HUES64 (cell line): ENCODE measurements at regions not wholly inside any gene's neighbourhood (a gene's known extent, or its start where the extent isn't known, plus 50 kb on each side); places are given as distances from the start of the nearest gene placed in this dataset.

Experiments used
- H3K27ac ChIP-seq: 2 replicates; pipeline ENCODE4 v1.7.0; 2013; ENCODE audit warnings: low read depth, low read length, inconsistent platforms
- H3K27me3 ChIP-seq: 2 replicates; pipeline ENCODE4 v1.6.1; 2013; ENCODE audit warnings: mild to moderate bottlenecking, low read length; ENCODE audit not compliant: insufficient read depth
- H3K36me3 ChIP-seq: 2 replicates; pipeline ENCODE4 v1.6.1; 2013; ENCODE audit warnings: mild to moderate bottlenecking, low read length; ENCODE audit not compliant: insufficient read depth
- H3K4me1 ChIP-seq: 2 replicates; pipeline ENCODE4 v1.6.1; 2013; ENCODE audit warnings: mild to moderate bottlenecking, low read length, moderate library complexity; ENCODE audit not compliant: insufficient read depth
- H3K4me3 ChIP-seq: 2 replicates; pipeline ENCODE4 v1.5.1; 2013; ENCODE audit warnings: mild to moderate bottlenecking, low read length, moderate library complexity
- H3K9ac ChIP-seq: 2 replicates; pipeline ENCODE4 v1.6.1; 2013; ENCODE audit warnings: mild to moderate bottlenecking, low read depth, low read length
- H3K9me3 ChIP-seq: 2 replicates; pipeline ENCODE4 v1.6.1; 2013; ENCODE audit warnings: low read depth, low read length; ENCODE audit not compliant: insufficient read depth
- WGBS: fragments of 150-250, 120-280 bp; methylation state at CpG from one replicate; pipeline ENCODE4 v1.1.7; 2013; ENCODE audit warnings: missing lambda C conversion rate; 5-methylcytosine and 5-hydroxymethylcytosine counted together

GRCh38 chr16:51416926-51417325 lies 265.9 kb upstream of the SALL1 start:
- no peaks in the 10 kb centered on the region for H3K9me3 ChIP-seq
- 92% methylated on average over 6 of the region's 6 CpGs for WGBS
- H3K27me3 ChIP-seq, result peaks cover 3% of the 10 kb centered on the region; the same call in 1 of the 2 replicates
- no peak overlapping the region for H3K27ac ChIP-seq
- H3K9ac ChIP-seq, result no peak overlapping the region
- H3K36me3 ChIP-seq, result no peaks in the 10 kb centered on the region
- no peaks in the 10 kb centered on the region; the same call in 1 of the 2 replicates for H3K4me1 ChIP-seq
- no peak overlapping the region for H3K4me3 ChIP-seq

DNA sequence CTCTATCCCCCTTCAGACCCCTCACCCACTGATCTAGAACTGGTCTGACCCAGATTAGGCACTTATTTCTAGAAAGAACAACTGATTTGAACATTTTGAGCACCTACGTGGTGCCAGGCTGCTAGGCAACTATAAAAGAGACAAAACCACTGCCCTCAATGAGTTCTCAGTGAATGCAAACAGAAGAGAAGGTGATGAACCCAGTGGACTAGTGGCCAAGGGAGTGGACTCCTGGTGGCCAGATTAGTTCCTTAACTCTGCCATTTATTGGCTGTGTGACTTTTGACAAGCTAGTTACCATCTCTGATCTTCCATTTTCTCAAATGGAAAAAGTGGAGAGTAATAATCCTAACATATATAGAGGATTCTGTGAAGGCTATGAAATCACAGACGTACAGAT lies 259.1 kb upstream of the SALL1 start:
- WGBS, result 89% methylated on average over 2 of the region's 2 CpGs
- H3K9me3 ChIP-seq, result no peaks in the 10 kb centered on the region

GRCh38 chr16:51409001-51409675 lies 258.1 kb upstream of the SALL1 start:
- Histone ChIP-seq H3K27ac (no peak overlapping the region), H3K36me3 (no peaks in the 10 kb centered on the region), H3K27me3 (no peaks in the 10 kb centered on the region), H3K4me1 (peaks cover 16% of the 10 kb centered on the region), H3K9me3 (no peaks in the 10 kb centered on the region), H3K9ac (no peak overlapping the region), H3K4me3 (no peak overlapping the region)
- WGBS, result 92% methylated on average over 5 of the region's 5 CpGs

More for the DNA sequence above, 259.1 kb upstream of the SALL1 start:
- H3K4me1 ChIP-seq, result peaks cover 16% of the 10 kb centered on the region
- no peaks in the 10 kb centered on the region for H3K36me3 ChIP-seq
- no peak overlapping the region for H3K27ac ChIP-seq
- H3K9ac ChIP-seq, result no peak overlapping the region
- no peak overlapping the region for H3K4me3 ChIP-seq
- no peaks in the 10 kb centered on the region for H3K27me3 ChIP-seq

DNA sequence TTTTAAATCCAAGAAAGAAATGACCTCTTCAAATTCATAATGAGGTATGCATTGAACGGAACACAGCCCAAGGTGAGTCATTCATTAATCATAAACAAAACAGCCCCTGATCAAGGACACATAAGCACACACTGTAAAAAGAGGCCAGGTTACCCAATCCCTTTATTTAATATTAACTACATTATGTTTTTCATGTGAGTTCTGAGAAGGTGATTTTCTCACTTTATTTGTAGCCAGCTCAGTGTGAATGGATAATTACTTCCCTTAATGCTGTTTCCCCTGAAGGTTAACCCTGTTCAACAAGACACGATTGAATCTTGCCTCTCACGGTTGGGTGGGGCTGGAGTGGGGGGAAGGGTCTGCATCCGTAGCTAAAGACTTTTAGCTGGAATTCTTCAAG lies 257.3 kb upstream of the SALL1 start:
- WGBS, result 51% methylated on average over 4 of the region's 4 CpGs
- Histone ChIP-seq H3K36me3 (no peaks in the 10 kb centered on the region), H3K9me3 (no peaks in the 10 kb centered on the region), H3K27ac (no peak overlapping the region), H3K9ac (no peak overlapping the region), H3K4me1 (peaks cover 16% of the 10 kb centered on the region), H3K27me3 (no peaks in the 10 kb centered on the region), H3K4me3 (no peak overlapping the region)

GRCh38 chr16:51407921-51408320 lies 256.9 kb upstream of the SALL1 start:
- Histone ChIP-seq H3K27me3 (no peaks in the 10 kb centered on the region), H3K27ac (no peak overlapping the region), H3K9ac (no peak overlapping the region), H3K4me1 (peaks cover 16% of the 10 kb centered on the region), H3K9me3 (no peaks in the 10 kb centered on the region), H3K4me3 (no peak overlapping the region), H3K36me3 (no peaks in the 10 kb centered on the region)
- WGBS, result 94% methylated on average over 1 of the region's 1 CpG

- no peaks in the 10 kb centered on the region for H3K9me3 ChIP-seq
- WGBS, result 90% methylated on average over 4 of the region's 4 CpGs
Observed at GRCh38 chr16:51407199-51407598, 256.1 kb upstream of the SALL1 start.

GRCh38 chr16:51405361-51405760 lies 254.3 kb upstream of the SALL1 start:
- H3K27ac ChIP-seq, result no peak overlapping the region
- WGBS, result no CpG with 5 or more reads among the region's 2 CpGs
- H3K27me3 ChIP-seq, result no peaks in the 10 kb centered on the region
- no peak overlapping the region for H3K4me3 ChIP-seq
- no peaks in the 10 kb centered on the region for H3K36me3 ChIP-seq
- H3K9me3 ChIP-seq, result peaks cover 10% of the 10 kb centered on the region; the same call in 1 of the 2 replicates
- peaks cover 16% of the 10 kb centered on the region for H3K4me1 ChIP-seq
- no peak overlapping the region for H3K9ac ChIP-seq

More at GRCh38 chr16:51407199-51407598, 256.1 kb upstream of the SALL1 start:
- Histone ChIP-seq H3K27me3 (no peaks in the 10 kb centered on the region), H3K9ac (no peak overlapping the region), H3K4me3 (no peak overlapping the region), H3K27ac (no peak overlapping the region), H3K4me1 (peaks cover 16% of the 10 kb centered on the region), H3K36me3 (no peaks in the 10 kb centered on the region)

DNA sequence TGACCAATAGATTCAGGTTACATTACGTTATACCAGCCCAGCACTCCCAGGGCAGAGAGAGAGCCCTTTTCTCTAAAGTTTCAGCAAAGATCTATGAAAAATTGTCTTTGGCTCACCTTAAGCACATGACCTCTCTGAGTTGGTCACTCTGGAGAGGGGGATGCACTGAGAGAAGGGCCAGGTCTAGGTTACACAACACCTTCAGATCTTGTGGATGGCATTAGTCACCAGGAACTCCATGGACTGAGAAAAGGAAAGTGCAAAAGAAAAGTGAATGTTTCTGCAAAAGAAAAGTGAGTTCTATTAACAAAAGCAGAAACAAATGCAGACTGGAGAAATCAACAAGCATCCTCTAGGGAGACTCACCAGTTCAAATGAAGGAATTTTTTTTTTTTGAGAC lies 253.3 kb upstream of the SALL1 start:
- Histone ChIP-seq H3K36me3 (no peaks in the 10 kb centered on the region), H3K4me3 (no peak overlapping the region), H3K4me1 (peaks cover 16% of the 10 kb centered on the region), H3K9ac (no peak overlapping the region), H3K9me3 (peaks cover 10% of the 10 kb centered on the region; the same call in 1 of the 2 replicates), H3K27ac (no peak overlapping the region), H3K27me3 (no peaks in the 10 kb centered on the region)
- WGBS, result 91% methylated on average over 1 of the region's 1 CpG

GRCh38 chr16:51402785-51403184 lies 251.7 kb upstream of the SALL1 start:
- 97% methylated on average over 2 of the region's 3 CpGs for WGBS

DNA sequence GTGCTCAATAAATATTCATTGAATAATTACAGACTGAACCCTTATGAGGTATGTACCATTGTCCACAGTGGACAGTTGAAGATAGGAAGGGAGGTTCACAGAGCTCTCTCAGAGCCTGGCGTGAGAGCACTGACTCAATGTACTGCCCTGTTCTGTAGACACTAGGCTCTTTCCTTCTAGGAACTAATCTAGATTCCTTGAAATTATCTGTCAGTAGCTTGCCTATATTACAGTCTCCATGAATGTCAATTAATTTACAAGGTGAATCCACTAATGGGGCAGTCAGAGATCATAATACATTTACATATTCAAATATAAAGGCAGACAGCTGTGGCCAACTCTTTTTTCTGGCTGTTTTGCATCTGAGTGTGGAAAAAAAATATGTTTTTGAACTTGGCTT lies 251.2 kb upstream of the SALL1 start:
- H3K9ac ChIP-seq, result no peak overlapping the region
- H3K9me3 ChIP-seq, result peaks cover 18% of the 10 kb centered on the region
- H3K4me3 ChIP-seq, result no peak overlapping the region

More at GRCh38 chr16:51402785-51403184, 251.7 kb upstream of the SALL1 start:
- Histone ChIP-seq H3K9ac (no peak overlapping the region), H3K27me3 (no peaks in the 10 kb centered on the region), H3K4me1 (no peaks in the 10 kb centered on the region), H3K27ac (no peak overlapping the region), H3K9me3 (peaks cover 13% of the 10 kb centered on the region; the same call in 1 of the 2 replicates), H3K36me3 (no peaks in the 10 kb centered on the region), H3K4me3 (no peak overlapping the region)

DNA sequence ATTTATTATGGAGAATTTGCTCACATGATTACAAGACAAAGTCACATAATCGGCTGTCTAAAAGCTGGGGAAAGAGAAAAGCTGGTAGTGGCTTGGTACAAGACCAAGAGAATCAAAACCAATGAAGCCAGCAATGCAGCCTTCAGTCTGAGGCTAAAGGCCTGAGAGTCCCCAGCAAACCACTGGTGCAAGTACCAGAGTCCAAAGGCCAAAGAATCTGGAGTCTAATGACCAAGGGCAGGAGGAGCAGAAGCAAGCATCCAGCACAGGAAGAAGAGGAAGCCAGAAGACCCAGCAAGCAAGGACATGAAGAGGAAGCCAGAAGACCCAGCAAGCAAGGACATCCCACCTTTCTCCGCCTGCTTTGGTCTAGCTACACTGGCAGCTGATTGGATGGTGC lies 250.6 kb upstream of the SALL1 start:
- Histone ChIP-seq H3K27me3 (no peaks in the 10 kb centered on the region), H3K27ac (no peak overlapping the region), H3K9me3 (peaks cover 19% of the 10 kb centered on the region), H3K36me3 (no peaks in the 10 kb centered on the region), H3K4me1 (no peaks in the 10 kb centered on the region), H3K9ac (no peak overlapping the region), H3K4me3 (no peak overlapping the region)
- WGBS, result 97% methylated on average over 2 of the region's 2 CpGs

More for the DNA sequence above, 251.2 kb upstream of the SALL1 start:
- Histone ChIP-seq H3K27ac (no peak overlapping the region), H3K36me3 (no peaks in the 10 kb centered on the region), H3K4me1 (no peaks in the 10 kb centered on the region), H3K27me3 (no peaks in the 10 kb centered on the region)
- 100% methylated on average over 1 of the region's 1 CpG for WGBS
